GM19452 (cell line): ENCODE measurements at regions not wholly inside any gene's neighbourhood (a gene's known extent, or its start where the extent isn't known, plus 50 kb on each side); places are given as distances from the start of the nearest gene placed in this dataset.

Source experiments
- ATAC-seq: cut with Tn5 transposase; IDR thresholded peaks from one replicate; pipeline ENCODE4 v1.9.1; 2021; ENCODE audit not compliant: unreplicated experiment

DNA sequence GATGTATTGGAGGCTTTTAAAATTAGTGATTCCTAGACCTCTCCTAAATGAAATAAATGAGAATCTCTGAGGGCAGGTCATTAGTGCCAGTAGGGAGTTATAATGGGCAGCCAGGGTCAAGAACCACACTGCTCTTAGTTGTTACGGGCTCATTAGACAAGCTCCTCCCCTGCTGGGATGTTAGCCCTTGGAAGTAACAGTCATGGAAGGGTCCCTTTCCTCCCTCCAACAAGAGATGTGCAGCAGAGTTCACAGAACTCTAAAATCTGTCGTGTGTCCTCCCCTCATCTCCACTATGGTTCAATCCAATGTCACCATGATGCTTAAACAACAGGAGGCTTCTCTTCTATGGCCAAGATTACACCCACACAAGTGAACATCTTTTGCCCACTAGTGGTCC is 419.5 kb downstream of the INSC start:
- ATAC-seq, result no peak

DNA sequence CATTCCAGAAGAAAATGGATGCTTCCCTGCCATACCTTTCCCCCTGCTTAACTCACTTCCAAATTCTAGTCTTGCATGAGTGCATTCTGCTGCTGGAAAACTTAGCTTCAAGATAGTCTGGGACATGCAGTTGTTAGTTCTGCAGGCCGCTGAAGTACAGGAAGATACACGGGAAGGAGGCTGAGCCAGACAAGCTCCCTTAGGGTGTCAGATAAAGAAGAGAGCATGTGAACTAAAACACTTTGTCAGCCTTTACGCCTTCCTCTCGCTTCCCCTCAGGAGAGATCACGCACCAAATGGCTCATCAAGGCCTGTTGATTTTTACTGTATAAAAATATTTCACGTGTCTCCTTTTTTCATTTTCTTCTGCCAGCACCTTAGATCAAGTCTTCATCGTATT is 420.7 kb downstream of the INSC start:
- no peak for ATAC-seq

DNA sequence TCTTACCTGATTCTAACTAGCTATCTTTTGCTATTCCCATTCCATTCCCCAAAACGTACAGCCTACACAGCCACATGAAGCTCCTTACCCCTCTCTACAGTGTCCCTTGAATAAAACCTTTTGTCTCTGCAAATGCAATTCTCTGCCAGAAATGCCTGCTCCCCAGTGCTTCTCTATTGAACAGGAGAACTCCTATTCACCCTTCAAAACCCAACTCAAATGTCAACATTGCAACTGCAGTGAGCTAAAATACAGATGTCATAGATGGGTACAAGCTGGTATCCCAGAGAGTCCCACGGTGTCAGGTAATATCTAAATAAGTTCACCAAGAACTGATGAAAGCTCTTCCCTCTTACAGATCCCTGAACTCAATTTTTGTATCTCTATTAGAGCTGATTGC is 421.7 kb downstream of the INSC start:
- no peak for ATAC-seq

DNA sequence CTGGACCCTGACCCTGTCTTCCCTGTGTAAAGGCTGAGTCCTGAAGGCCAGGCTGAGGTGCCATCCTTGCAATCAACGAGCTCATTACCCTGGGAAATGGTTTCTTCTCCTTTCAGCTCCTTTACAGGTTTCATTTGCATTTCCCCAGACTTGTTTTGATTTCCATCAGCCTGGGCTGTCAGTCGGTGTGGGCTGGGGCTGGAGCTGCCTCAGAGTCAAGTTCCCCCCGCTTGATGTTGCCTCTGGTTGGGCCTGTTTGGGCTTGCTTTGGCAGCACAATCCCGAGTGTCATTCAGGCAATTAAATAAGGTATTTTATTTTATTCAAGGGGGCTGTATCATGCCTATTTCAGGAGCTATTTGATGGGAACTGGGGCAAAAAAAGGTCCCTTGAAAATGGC is 424.9 kb downstream of the INSC start:
- no peak for ATAC-seq

DNA sequence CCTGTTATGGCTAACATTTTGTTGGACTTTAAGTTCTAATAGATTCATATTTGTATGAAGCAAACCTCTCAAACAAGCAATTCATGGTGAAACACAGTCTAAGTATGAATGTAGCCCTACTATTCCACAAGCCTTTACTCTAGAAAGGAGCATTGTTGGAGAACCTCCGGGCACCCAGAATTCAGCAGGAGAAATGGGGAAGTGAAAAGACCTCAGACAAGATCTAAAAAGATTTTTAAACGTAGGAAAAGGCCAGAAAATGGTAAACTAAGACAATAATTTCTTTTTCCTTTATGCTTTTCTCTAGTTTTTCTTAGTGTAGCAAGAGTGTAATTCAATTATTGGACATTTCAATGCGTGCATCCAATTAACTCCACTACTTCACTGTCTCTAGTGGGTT is 426.4 kb downstream of the INSC start:
- no peak for ATAC-seq

DNA sequence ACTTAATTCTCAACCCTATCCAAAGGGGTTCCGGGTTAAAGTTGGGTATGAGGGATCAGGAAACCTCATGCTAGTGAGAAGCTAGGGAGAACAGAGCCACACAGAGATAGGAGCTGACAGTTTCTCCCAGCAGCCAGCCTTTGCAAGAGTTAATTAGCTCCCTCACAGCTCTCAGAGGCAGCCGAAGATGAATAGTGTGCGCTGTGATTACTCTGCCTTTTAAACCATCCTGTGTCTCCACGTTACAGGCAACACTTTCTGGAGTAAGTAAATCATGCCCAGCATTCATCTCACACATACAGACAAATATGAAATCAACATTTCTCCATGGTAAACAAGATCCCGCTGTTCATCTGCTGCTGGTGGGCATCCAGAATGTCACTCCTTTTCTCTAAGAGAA is 429.6 kb downstream of the INSC start:
- no peak for ATAC-seq

DNA sequence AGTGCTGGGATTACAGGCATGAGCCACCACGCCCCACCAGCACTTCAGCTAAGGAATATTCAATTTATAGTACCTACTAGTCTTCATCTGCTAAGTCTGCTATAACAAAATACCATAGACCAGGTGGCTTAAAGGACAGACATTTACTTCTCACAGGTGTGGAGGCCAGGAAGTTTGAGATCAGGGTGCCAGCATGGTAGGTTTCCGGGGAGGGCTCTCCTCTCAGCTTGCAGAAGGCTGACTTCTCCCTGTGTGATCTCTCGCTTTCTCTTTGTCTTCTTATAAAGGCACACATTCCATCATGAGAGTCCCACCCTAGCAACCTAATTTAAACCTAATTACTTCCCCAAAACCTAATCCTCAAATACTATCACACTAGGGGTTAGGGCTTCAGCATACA is 433.0 kb downstream of the INSC start:
- no peak for ATAC-seq

DNA sequence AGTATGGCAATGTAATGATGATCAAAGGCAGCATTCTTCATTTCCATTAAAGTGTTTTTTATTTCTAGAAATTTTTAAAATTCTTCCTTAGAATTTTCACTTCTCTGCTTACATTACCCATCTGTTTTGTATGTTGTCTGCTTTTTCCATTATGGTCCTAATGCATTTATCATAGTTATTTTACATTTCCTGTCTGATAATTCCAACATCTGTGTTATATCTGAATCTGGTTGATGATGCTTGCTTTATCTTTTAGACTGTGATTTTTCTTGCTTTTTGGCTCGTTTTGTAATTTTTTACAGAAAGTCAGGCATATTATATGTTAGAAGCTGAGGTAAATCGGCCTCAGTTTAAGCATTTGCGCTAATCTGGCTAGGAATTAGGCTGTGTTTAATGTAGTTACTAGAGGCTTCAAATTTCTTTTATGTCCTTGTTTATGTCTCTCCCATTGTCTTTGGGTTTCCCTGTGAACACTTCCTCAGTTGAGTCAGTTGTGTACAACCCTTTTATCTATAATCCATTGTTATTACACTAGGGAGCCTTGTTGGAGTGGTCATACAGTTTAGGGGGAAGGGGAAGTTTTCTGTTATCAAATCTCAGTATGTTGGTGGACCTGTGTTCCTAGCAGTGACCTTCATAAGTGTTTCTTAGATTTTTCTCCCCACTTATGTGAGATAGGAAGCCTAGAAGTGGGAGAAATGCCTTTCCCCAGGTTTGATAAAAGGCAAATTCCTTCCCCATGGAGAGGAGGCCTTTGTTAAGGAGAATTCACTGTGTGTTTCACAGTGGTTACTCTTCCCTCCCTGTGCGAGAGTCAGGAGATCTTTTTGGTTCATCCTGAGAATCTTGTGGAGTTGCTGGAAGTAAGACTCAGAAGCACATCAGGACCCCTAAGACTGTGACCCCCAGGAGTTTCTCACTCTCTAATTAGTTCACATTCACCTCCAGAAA is 437.5 kb downstream of the INSC start:
- no peak for ATAC-seq

DNA sequence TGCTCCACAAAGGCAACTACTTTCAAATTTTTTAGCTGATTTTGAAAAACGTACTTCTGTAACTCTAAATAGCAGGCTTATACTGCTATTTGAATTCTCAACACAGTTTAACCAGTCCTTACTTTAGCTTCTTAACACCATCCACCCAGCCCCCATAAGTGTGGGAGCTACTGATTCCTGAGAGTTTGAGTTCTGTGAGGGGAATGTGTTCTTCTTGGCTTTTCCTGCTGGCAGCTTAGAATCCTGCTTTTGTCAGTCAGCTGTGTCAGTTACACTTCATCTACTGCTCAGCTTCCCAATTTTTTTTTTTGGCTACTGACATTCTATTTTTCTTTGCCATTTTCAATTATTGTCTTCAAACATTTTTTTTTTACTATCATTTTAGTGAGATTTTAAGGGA is 440.4 kb downstream of the INSC start:
- ATAC-seq, result no peak

DNA sequence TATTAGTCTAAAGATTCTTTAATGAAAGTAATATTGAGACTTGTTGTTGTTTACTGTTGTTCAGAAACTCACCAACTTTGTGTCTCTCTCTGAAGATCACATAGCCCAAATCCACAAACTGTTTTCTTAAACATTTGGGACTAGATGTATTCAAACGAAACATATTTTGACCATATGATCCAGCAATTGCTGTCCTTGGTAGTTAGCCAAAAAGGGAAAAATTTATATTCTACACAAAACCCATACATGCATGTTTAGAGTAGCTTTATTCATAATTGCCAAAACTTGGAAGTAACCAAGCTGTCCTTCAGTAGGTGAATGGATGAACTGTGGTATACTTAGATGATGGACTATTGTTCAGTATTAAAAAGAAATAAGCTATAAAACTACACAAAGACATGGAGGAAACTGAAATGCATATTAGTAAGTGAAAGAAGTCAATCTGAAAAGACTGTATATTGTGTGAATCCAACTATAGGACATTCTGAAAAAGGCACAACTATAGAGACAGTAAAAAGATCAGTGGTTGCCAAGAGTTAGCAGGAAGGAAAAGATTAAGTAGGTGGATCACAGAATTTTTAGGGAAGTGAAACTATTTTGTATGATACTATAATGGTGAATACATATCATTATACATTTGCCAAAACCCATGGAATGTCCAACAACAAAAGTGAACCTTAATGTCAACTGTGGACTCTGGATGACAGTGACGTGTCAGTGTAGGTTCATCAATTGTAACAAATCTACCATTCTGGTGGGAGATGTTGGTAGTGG is 442.9 kb downstream of the INSC start:
- ATAC-seq, result no peak

DNA sequence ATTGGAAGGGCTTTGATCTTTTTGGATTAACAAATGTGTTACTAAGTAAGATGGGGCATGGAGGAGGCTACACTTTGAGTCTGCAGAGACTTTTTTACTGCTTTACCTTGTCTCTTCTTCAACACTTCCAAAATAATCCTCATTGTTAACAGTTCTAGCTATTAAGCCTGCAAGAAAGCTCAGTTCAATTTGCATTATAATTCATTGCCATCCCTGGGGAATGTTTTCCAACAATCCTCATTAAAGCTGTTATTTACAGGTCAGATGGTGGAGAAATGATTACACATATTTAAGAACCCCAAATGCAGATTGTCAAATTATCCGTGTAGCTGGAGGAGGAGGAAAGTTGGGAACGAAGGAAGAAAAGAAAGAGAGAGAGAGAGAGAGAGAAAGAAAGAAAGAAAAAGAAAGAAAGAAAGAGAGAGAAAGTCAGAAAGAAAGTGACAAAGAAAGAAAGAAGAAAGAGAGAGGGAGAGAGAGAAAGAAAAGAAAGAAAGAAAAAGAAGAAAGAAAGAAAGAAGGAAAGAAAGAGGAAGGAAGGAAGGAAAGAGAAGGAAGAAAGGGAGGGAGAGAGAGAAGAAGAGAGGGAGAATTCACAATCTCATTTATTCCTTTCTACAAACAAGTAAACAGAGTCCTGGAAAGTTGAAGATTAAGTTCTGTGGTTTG is 443.9 kb downstream of the INSC start:
- ATAC-seq, result no peak

DNA sequence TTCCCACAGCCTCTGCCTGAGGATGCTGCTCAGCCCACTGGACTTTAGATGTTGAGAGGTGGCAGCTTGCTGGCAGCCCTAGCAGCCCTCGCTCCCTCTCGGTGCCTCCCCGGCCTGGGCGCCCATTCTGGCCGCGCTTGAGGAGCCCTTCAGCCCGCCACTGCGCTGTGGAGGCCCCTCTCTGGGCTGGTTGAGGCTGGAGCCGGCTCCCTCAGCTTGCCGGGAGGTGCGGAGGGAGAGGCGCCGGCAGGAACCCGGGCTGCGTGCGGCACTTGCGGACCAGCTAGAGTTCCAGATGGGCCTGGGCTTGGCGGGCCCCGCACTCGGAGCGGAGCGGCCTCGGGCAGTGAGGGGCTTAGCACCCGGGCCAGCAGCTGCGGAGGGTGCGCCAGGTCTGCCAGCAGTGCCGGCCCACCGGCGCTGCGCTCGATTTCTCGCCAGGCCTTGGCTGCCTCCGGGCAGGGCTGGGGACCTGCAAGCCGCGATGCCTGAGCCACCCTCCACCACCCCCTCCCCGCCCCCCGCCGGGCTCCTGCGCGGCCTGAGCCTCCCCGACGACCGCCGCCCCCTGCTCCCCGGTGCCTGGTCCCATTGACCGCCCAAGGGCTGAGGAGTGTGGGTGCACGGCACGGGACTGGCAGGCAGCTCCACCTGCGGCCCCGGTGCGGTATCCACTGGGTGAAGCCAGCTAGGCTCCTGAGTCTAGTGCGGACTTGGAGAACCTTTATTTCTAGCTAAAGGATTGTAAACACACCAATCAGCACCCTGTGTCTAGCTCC is 446.2 kb downstream of the INSC start:
- no peak for ATAC-seq

DNA sequence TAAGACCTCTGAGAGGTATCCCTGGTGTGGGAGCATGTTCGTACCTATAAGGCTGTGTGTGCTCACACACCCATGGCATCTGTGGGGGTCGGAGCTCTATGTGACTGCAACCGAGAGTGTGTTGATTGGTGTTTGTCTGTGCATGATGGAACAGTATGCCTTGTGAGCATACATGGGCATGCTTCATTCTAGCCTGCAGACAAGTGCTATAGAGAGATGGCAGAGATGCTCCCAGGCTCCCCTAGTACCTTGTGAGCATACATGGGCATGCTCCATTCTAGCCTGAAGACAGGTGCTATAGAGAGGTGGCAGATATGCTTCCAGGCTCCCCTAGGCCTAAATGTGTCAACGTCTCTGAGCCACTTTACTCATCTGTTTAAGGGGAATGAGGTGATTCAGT is 447.5 kb downstream of the INSC start:
- no peak for ATAC-seq

DNA sequence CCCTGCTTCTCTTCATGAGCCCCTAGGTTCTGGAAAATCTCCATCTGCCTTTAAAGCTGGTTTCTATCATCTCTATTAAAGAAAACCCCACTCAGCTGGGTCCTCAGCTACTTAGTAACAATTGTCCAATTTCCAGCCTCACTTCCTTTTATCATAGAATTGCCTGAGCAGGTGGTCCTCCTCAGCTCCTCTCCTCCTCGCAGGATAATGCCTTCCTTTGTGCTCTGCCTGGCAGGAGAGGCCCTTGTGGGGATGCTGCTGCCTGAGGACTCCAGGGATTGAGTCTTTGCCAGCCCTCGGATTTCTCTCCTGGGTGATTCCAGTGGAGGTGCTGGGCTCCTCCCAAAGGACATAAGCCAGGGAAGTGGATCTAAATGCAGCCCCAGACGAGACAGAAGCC is 448.3 kb downstream of the INSC start:
- no peak for ATAC-seq

DNA sequence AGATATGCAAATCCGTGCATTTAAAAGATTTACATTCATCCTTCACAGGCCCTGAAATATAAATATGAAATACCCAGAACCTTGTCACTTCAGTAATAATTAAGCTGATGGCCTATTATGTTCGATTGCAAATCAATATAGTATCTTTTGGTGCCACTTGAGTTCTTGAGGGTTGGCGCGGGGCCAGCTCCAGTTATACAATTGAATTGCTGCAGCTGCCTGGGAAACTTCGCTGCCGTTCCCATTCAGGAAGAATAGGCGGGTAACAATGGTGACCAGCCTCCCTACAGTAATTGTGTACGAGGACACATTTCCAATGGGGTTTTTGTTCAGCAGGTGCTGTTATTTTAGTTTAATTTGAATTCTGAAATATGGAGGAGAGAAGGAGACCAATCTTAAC is 451.2 kb downstream of the INSC start:
- ATAC-seq, result no peak

DNA sequence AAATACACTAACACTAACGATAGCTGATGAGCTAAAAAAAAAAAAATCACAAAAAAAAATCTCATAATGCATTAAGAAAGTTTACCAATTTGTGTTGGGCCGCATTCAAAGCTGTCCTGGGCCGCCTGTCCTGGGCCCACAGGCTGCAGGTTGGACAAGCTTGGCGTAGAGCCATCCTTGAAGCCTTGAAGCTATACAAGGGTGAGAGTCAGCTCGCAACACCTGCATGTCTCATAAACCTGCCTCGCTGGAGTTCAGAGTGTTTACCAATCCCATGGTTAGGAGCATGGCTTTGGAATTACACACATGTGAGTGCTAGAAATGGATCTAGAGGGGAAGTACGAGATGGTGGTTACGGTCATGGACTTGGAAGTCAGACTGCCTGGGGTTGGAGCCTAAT is 453.7 kb downstream of the INSC start:
- ATAC-seq, result no peak

DNA sequence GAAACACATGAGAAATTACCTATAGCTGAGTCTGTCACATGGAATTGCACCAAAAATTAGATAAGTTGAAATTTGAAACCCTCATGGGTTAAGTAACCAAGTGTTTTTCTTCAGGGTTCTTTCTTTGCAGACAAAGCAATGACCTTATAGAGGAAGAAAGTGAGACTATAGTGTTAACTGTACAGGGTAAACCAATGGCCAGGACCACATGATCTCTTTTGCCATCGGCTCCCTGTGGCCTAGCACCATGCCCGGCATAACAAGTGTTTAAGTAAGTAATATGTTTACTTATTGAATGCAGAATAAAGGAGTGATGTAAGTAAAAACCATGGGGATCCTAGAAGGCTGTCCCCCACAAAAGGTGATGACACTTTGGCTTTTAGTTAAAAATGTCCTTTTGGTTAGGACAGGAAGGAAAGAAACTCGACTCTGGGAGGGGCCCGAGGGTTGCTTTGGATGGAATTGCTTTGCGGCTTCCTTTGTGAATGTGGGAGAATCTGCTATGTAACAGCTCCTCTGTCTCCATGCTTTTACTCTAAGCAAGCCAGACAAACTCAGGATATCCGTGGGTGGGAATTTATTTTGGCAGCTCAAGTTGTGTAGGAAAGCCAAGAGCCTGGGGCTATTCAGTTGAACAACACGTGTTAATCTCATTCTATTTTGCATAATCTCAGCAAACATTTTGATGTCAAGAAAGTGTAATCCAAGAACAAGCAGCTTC is 454.7 kb downstream of the INSC start:
- ATAC-seq, result no peak

DNA sequence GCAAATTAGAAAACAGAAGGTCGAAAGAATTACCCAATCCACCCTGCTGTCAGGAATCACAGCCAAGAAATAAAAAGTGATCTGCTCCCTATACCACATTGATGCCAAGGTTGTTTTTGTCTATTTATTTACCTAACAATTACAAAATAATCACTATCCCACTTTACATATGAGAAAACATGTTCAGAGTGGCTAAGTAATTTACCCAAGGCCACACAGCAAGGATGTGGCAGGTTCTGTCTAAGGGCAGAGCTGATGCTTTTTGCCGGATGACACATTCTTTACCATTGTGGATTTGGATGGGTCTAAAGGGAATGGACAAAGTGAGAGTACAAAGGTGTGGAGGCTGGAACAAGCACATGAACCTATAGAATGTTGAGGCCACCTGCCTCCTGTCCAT is 460.7 kb downstream of the INSC start:
- no peak for ATAC-seq

DNA sequence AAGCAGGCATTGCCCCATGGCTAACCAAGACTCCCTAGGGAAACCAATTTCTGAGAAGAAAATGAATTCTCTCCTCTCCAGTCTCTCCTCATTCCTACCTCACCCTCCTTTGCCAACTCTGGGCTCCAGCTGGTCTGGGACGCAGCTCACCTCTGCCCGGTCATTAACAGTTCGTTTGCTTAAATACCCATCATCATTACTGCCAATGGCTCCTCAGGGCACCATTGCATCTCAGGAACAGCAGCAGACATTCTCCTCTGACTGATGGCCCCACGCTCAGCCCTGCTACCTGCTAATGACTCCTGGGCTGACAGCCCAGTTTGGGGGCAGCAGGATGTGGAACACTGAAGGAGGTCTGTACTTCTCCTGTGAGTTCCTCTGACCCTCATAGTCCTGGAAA is 462.0 kb downstream of the INSC start:
- no peak for ATAC-seq

DNA sequence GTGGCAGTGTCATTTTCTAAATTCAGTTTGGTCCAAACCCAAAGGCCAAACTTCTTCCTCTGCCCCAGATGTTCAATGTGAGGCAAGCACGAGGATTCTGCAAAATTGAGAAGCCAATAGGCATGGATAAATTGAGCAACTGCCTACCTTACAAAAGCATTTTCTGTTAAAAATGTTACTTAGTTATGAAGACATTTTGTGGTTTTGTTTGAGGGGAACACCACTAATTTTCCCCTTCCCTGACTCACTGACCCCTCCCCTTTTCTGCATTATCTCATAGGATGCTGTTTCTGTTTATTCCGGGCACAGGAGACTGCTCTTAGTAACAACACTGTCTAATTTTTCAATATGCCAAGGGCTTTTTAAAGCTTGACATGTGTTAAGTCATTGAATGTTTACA is 462.8 kb downstream of the INSC start:
- no peak for ATAC-seq
